ENCODE measurements at regions not wholly inside any gene's neighbourhood (a gene's known extent, or its start where the extent isn't known, plus 50 kb on each side); places are given as distances from the start of the nearest gene placed in this dataset.
"Not testable (repeated sequence)": the region's sequence is repeated elsewhere in the genome, so short reads cannot be mapped to it uniquely, and the experiment has no call there.

- BruUV-seq (replicated peaks); CTCF ChIA-PET; H3K4me1 ChIP-seq (ENCODE audit: control insufficient read depth, insufficient read depth, low read length); H3K9me1 ChIP-seq (ENCODE audit: insufficient read depth, low read length); in situ Hi-C loops (cut with MboI; ENCODE audit: low sequenced_read_pairs); H3K18ac ChIP-seq (ENCODE audit: low read depth, low read length); H2AK9ac ChIP-seq (replicated peaks; ENCODE audit: low read depth, low read length, poor library complexity); H2BK120ac ChIP-seq (ENCODE audit: low read depth, low read length); POLR2A ChIA-PET (ENCODE audit: unreplicated experiment); H2BK5ac ChIP-seq (ENCODE audit: low read depth, low read length, poor library complexity, severe bottlenecking); H3K56ac ChIP-seq (ENCODE audit: extremely low read depth, insufficient read depth, low read length); H3K14ac ChIP-seq (replicated peaks; ENCODE audit: low read depth, low read length); dilution Hi-C loops (cut with HindIII; ENCODE audit: low sequenced_read_pairs, unreplicated experiment); H2AK5ac ChIP-seq (ENCODE audit: low read depth, low read length); H2BK20ac ChIP-seq (ENCODE audit: low read depth, low read length); intact Hi-C loops (cut with micrococcal nuclease); H3K4ac ChIP-seq (ENCODE audit: low read depth, low read length); H3K27me3 ChIP-seq (ENCODE audit: control insufficient read depth, insufficient read depth, low read length); H4K8ac ChIP-seq (ENCODE audit: low read depth in 2 of 2, low read length in 2 of 2); H3K9me3 ChIP-seq (ENCODE audit: control insufficient read depth, insufficient read depth, low read length); H2AFZ ChIP-seq (replicated peaks; ENCODE audit: low read length, poor library complexity); H3K4me3 ChIP-seq (ENCODE audit: insufficient read depth, low read depth, low read length); H4K5ac ChIP-seq (ENCODE audit: low read depth, low read length); H3K27ac ChIP-seq (ENCODE audit: insufficient read depth, low read length); H3K23ac ChIP-seq (ENCODE audit: low read depth, low read length); H4K91ac ChIP-seq (ENCODE audit: insufficient read depth, low read depth, low read length); H2BK15ac ChIP-seq (ENCODE audit: low read depth, low read length); H3K9ac ChIP-seq (ENCODE audit: low read depth, low read length); H3K36me3 ChIP-seq (ENCODE audit: control insufficient read depth, insufficient read depth, low read length); H3K4me2 ChIP-seq (ENCODE audit: low read depth, low read length): not testable (repeated sequence)
- WGBS, 2 experiments (ENCODE audit: extremely low coverage in 2 of 2, insufficient read length in 1 of 2), result 29% methylated on average over 1 of the region's 10 CpGs; no CpG with 5 or more reads in 1 of the 2 experiments
- ATAC-seq (ENCODE audit: low read depth) (peak; percentile 81), DNase-seq (peak; percentile 85)
- peaks cover 10% of the 10 kb centered on the region; the same call in 1 of the 2 replicates for H4K20me1 ChIP-seq (ENCODE audit: insufficient read depth, low read length)
- peaks cover 2 to 14% of the 10 kb centered on the region in 2 experiments; a peak in 2 of 4 replicates for H3K79me1 ChIP-seq (ENCODE audit: low read depth in 1 of 2, low read length in 2 of 2)
Observed at GRCh38 chr2:111395350-111396128, 274.8 kb downstream of the BCL2L11 start.

GRCh38 chr2:111400598-111401253, 280.0 kb downstream of the BCL2L11 start:
- H3K9me3 ChIP-seq (ENCODE audit: control insufficient read depth, insufficient read depth, low read length); POLR2A ChIA-PET (ENCODE audit: unreplicated experiment); H4K20me1 ChIP-seq (ENCODE audit: insufficient read depth, low read length); H4K91ac ChIP-seq (ENCODE audit: insufficient read depth, low read depth, low read length); H4K5ac ChIP-seq (ENCODE audit: low read depth, low read length); H3K4me3 ChIP-seq (ENCODE audit: insufficient read depth, low read depth, low read length); H3K23ac ChIP-seq (ENCODE audit: low read depth, low read length); H2AK9ac ChIP-seq (replicated peaks; ENCODE audit: low read depth, low read length, poor library complexity); H3K4ac ChIP-seq (ENCODE audit: low read depth, low read length); H2BK5ac ChIP-seq (ENCODE audit: low read depth, low read length, poor library complexity, severe bottlenecking); H3K9me1 ChIP-seq (ENCODE audit: insufficient read depth, low read length); H3K56ac ChIP-seq (ENCODE audit: extremely low read depth, insufficient read depth, low read length); H3K4me1 ChIP-seq (ENCODE audit: control insufficient read depth, insufficient read depth, low read length); H4K8ac ChIP-seq (ENCODE audit: low read depth in 2 of 2, low read length in 2 of 2); H2BK120ac ChIP-seq (ENCODE audit: low read depth, low read length); H3K27ac ChIP-seq (ENCODE audit: insufficient read depth, low read length); dilution Hi-C loops (cut with HindIII; ENCODE audit: low sequenced_read_pairs, unreplicated experiment); H3K14ac ChIP-seq (replicated peaks; ENCODE audit: low read depth, low read length); CTCF ChIA-PET; H2BK15ac ChIP-seq (ENCODE audit: low read depth, low read length); H3K4me2 ChIP-seq (ENCODE audit: low read depth, low read length); H3K27me3 ChIP-seq (ENCODE audit: control insufficient read depth, insufficient read depth, low read length); H3K9ac ChIP-seq (ENCODE audit: low read depth, low read length); BruUV-seq (replicated peaks); H3K18ac ChIP-seq (ENCODE audit: low read depth, low read length); in situ Hi-C loops (cut with MboI; ENCODE audit: low sequenced_read_pairs); H2AFZ ChIP-seq (replicated peaks; ENCODE audit: low read length, poor library complexity); ATAC-seq (ENCODE audit: low read depth); H2BK20ac ChIP-seq (ENCODE audit: low read depth, low read length); H3K36me3 ChIP-seq (ENCODE audit: control insufficient read depth, insufficient read depth, low read length); intact Hi-C loops (cut with micrococcal nuclease); DNase-seq; H3K79me1 ChIP-seq (ENCODE audit: low read depth in 1 of 2, low read length in 2 of 2); H2AK5ac ChIP-seq (ENCODE audit: low read depth, low read length): not testable (repeated sequence)
- WGBS, 2 experiments (ENCODE audit: extremely low coverage in 2 of 2, insufficient read length in 1 of 2), result 100% methylated on average over 1 of the region's 3 CpGs; no CpG with 5 or more reads in 1 of the 2 experiments
